ENCODE measurements at regions not wholly inside any gene's neighbourhood (a gene's known extent, or its start where the extent isn't known, plus 50 kb on each side); places are given as distances from the start of the nearest gene placed in this dataset.

DNA sequence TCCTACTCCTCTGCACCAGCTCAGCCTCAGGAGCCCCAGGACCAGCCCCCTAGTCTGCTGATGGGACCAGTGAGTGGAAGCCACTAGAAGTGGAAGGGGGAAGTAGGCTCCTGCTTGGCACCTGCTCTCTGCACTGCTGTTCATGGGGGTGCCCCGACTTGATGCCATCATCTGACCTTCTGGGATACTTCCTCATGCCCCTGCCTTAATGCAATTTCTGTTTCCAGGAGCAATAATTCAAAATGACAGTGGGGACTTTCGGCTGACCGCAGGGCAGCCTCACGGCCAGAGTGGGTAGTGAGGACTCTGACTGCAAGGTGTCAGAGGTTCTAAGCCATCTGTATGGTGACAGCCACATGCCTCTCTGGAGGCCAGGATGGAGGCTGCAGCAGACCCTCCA is 196.4 kb upstream of the WSCD1 start:
- TF ChIP-seq EZH2 (IDR thresholded peaks at IDR 0.05) (no peak), POLR2AphosphoS5 (IDR thresholded peaks at IDR 0.05; ENCODE audit: borderline replicate concordance, low read depth, low read length) (no peak), FOXP2 (optimal IDR thresholded peaks at IDR 0.05; ENCODE audit: control extremely low read depth, extremely low read length, insufficient read depth) (no peak)

All from SK-N-MC (cell line).